ENCODE measurements at regions not wholly inside any gene's neighbourhood (a gene's known extent, or its start where the extent isn't known, plus 50 kb on each side); places are given as distances from the start of the nearest gene placed in this dataset.

DNA sequence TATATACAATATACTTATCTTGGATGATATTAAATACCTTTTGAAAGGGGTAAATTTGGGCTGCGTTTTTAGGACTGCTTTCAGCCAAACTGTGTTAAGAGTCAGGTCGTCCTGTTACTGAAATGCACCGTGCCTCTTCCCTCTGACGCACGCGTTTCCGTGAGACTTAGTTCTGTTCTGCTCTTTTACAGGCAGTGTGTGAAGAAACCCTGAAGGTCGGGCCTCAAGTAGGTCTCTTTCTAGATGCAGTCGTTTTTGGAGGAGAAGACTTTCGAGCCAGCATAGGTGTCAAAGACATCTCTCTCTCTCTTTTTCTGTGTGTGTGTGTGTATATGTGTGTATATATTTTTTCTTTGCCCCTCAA lies 107.0 kb downstream of the ZIC5 start (continued):
- no peak for TF ChIP-seq NBN (conservative IDR thresholded peaks at IDR 0.05)
- TF ChIP-seq ZSCAN22 (CRISPR knock-in tag; IDR thresholded peaks at IDR 0.05) = no peak

DNA sequence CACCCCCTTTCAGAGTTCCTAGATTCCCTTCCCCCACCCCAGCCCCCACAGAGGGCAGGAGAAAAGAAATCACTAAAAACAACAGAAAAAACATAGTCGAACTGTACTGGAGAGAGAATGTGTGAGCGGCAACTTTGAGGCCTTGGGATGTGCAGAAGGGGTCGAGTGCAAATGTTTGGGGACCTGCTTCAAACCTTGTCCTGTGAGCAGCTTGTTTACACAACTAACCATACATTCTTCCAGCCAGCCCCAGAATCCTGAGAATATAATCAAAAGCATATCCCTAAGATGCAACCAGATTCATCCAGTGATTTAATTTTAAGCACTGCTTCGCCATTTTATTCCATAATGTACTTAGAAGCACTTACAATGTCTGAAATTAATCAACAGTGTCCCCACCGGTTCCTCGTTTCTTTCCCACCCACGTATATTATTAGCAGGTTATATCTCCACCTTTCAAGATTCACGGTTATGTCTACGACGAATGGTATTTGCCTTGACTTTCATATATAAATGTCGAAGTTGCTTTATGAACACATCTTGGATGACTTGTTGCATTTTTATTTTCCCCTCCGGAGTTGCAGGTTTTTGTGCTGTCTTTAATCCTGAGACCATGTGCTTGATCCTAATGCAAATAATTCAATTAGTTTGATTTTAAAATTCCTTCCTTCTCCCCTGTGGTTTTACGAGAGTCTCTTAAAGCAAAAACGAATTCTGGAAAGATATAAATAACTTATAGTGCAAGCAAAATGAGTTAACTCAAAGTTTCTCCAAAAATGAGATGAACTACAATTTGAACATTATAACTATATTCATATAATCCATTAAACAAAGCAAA lies 107.6 kb downstream of the ZIC5 start:
- ChIA-PET POLR2A (no interaction called here), CTCF (ENCODE audit: low intra/inter-chr PET ratio, low total read pairs) (no interaction called here)
- Histone ChIP-seq H3K4me3 (replicated peaks in 1 of 3; ENCODE audit: insufficient read depth in 1 of 3, low read depth in 2 of 3, low read length in 3 of 3) (no peak overlapping the region), H3K36me3 (replicated peaks in 1 of 2; ENCODE audit: control insufficient read depth in 1 of 2, insufficient read depth in 2 of 2, low read length in 2 of 2) (no peaks in the 10 kb centered on the region), H3K4me2 (ENCODE audit: low read depth, low read length) (no peak overlapping the region), H3K4me1 (ENCODE audit: insufficient read depth, low read length) (no peaks in the 10 kb centered on the region), H3K9me3 (ENCODE audit: low read length) (no peaks in the 10 kb centered on the region), H4K20me1 (ENCODE audit: insufficient read depth, low read length) (no peaks in the 10 kb centered on the region), H3K27me3 (ENCODE audit: control insufficient read depth in 1 of 2, insufficient read depth in 2 of 2, low read length in 2 of 2) (no peaks in the 10 kb centered on the region), H2AFZ (ENCODE audit: low read length) (no peak overlapping the region), H3K79me2 (ENCODE audit: insufficient read depth, low read length) (no peaks in the 10 kb centered on the region), H3K9ac (ENCODE audit: insufficient read depth, low read depth, low read length) (no peak overlapping the region), H3K27ac (ENCODE audit: extremely low read length, insufficient read depth, low read length) (no peak overlapping the region)
- no peak for FAIRE-seq
- WGBS (ENCODE audit: low lambda C conversion rate) = 90% methylated on average over 14 of the region's 14 CpGs
- ATAC-seq = no peak
- in situ Hi-C loops (cut with HindIII; ENCODE audit: extremely low pct_ligation_motif_present, low pct_unique_long_range_greater_than_20kb) (no loop called here), intact Hi-C loops (cut with micrococcal nuclease; ENCODE audit: unreplicated experiment) (no loop called here)
- TF ChIP-seq KLF15 (CRISPR knock-in tag; IDR thresholded peaks at IDR 0.05; ENCODE audit: borderline replicate concordance) = no peak
- TF ChIP-seq, protein P1, sequence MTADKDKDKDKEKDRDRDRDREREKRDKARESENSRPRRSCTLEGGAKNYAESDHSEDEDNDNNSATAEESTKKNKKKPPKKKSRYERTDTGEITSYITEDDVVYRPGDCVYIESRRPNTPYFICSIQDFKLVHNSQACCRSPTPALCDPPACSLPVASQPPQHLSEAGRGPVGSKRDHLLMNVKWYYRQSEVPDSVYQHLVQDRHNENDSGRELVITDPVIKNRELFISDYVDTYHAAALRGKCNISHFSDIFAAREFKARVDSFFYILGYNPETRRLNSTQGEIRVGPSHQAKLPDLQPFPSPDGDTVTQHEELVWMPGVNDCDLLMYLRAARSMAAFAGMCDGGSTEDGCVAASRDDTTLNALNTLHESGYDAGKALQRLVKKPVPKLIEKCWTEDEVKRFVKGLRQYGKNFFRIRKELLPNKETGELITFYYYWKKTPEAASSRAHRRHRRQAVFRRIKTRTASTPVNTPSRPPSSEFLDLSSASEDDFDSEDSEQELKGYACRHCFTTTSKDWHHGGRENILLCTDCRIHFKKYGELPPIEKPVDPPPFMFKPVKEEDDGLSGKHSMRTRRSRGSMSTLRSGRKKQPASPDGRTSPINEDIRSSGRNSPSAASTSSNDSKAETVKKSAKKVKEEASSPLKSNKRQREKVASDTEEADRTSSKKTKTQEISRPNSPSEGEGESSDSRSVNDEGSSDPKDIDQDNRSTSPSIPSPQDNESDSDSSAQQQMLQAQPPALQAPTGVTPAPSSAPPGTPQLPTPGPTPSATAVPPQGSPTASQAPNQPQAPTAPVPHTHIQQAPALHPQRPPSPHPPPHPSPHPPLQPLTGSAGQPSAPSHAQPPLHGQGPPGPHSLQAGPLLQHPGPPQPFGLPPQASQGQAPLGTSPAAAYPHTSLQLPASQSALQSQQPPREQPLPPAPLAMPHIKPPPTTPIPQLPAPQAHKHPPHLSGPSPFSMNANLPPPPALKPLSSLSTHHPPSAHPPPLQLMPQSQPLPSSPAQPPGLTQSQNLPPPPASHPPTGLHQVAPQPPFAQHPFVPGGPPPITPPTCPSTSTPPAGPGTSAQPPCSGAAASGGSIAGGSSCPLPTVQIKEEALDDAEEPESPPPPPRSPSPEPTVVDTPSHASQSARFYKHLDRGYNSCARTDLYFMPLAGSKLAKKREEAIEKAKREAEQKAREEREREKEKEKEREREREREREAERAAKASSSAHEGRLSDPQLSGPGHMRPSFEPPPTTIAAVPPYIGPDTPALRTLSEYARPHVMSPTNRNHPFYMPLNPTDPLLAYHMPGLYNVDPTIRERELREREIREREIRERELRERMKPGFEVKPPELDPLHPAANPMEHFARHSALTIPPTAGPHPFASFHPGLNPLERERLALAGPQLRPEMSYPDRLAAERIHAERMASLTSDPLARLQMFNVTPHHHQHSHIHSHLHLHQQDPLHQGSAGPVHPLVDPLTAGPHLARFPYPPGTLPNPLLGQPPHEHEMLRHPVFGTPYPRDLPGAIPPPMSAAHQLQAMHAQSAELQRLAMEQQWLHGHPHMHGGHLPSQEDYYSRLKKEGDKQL (CRISPR knock-in tag; IDR thresholded peaks at IDR 0.05; ENCODE audit: low read depth) = no peak
- TF ChIP-seq GATAD1 (CRISPR knock-in tag; IDR thresholded peaks at IDR 0.05) = no peak
- no peak for TF ChIP-seq FOSL1 (CRISPR knock-in tag; IDR thresholded peaks at IDR 0.05; ENCODE audit: borderline replicate concordance)
- TF ChIP-seq EZH2 (conservative IDR thresholded peaks at IDR 0.05; ENCODE audit: low read depth, low read length) = no peak
- TF ChIP-seq, protein P2, sequence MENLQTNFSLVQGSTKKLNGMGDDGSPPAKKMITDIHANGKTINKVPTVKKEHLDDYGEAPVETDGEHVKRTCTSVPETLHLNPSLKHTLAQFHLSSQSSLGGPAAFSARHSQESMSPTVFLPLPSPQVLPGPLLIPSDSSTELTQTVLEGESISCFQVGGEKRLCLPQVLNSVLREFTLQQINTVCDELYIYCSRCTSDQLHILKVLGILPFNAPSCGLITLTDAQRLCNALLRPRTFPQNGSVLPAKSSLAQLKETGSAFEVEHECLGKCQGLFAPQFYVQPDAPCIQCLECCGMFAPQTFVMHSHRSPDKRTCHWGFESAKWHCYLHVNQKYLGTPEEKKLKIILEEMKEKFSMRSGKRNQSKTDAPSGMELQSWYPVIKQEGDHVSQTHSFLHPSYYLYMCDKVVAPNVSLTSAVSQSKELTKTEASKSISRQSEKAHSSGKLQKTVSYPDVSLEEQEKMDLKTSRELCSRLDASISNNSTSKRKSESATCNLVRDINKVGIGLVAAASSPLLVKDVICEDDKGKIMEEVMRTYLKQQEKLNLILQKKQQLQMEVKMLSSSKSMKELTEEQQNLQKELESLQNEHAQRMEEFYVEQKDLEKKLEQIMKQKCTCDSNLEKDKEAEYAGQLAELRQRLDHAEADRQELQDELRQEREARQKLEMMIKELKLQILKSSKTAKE (CRISPR knock-in tag; IDR thresholded peaks at IDR 0.05; ENCODE audit: borderline replicate concordance) = no peak
- TF ChIP-seq, protein P3, sequence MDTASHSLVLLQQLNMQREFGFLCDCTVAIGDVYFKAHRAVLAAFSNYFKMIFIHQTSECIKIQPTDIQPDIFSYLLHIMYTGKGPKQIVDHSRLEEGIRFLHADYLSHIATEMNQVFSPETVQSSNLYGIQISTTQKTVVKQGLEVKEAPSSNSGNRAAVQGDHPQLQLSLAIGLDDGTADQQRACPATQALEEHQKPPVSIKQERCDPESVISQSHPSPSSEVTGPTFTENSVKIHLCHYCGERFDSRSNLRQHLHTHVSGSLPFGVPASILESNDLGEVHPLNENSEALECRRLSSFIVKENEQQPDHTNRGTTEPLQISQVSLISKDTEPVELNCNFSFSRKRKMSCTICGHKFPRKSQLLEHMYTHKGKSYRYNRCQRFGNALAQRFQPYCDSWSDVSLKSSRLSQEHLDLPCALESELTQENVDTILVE (CRISPR knock-in tag; IDR thresholded peaks at IDR 0.05) = no peak
- no peak for TF ChIP-seq CBX5 (CRISPR knock-in tag; IDR thresholded peaks at IDR 0.05; ENCODE audit: borderline replicate concordance)
- DNase-seq (ENCODE audit: low spot score) = no peak
- BruUV-seq (replicated peaks) = no TSS peak
